GM21528 (cell line): ENCODE measurements at regions not wholly inside any gene's neighbourhood (a gene's known extent, or its start where the extent isn't known, plus 50 kb on each side); places are given as distances from the start of the nearest gene placed in this dataset.

Experiments used
- ATAC-seq: cut with Tn5 transposase; IDR thresholded peaks from one replicate; pipeline ENCODE4 v1.9.1; 2021; ENCODE audit warnings: mild to moderate bottlenecking, moderate library complexity; ENCODE audit not compliant: unreplicated experiment, low FRiP score

DNA sequence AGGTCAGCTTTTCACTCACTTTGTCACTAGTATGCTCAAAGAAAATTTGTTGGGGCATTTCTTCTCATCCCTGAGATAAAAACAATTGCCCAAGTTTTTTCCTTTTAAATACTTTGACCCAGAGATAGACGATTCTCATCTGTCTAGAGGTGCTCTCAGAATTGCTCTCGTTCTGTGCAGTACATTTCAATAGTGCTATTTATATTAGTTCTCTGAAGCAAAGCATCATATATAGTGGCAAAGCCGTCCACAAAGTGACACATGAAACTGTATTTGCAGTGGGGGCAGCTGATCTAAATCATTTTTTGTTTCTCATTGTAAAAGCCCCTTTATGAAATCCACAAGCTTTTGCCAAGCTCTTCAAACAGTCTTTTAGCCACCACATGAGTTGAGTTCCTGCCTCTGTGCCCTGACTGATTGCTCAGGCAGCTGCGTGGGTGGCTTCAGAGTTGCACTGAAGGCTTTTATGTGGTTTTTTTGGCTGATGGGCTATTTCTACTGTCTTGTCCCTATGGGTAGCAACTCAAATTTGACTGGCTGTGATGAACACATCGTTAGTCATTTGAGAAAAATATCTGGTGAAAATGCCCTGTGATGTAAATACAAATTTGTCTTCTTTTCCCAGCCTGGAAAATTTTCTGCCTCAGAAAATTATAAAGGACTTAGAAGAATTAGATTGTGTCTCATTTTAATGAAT, 119.1 kb upstream of the OTUD4 start:
- ATAC-seq = peak; percentile 79

DNA sequence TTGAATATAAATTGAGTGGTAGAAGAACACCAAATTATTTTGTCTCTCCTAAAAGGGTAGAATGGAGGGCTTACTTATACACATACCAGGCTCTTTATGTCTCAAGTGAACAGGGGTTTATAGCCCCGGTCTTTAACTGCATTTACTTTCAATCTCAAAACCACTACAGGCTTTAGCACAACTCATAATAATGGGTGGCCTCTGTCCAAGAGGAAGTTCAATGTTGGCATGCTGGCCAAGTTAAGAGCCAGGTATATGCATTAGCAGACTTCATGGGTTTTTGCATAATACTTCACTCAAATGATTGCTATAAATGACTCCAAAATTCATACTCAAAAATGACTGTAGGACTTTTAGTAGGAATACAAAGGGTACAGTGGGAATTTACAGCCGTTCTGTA, 118.5 kb upstream of the OTUD4 start:
- no peak for ATAC-seq

DNA sequence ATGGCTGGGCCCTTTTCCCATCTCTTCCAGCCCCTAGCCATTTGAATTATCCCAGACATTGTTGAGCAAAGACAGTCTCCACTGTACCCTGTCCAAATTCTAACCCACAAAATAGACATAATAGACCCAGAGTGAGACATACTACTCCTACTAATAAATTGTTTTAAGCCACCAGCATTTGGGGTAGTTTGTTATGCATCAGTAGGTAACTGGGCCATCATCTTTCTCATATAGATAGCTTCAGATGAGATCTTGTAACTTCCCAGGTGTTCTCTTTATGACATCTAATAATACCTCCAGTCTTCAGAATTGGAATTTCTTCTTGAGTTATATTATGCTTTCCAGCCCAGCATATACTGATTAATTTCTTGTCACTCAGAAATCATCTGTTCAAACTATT, 117.2 kb upstream of the OTUD4 start:
- ATAC-seq = no peak

DNA sequence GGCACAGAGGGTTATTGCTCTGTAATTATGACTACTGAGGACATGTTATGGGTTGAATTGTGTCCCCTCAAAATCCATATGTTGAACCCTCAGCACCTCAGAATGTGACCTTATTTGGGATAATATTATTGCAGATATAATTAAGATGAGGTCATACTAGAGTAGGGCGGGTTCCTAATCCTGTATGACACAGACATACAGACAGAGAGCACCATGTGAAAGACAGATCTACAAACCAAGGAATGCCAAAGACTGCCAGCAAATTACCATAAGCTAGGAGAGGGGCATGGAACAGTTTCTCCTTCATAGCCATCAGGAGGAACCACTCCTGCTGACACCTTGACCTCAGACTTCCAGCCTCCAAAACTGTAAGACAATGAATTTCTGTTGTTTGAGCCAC, 115.2 kb upstream of the OTUD4 start:
- ATAC-seq = no peak

DNA sequence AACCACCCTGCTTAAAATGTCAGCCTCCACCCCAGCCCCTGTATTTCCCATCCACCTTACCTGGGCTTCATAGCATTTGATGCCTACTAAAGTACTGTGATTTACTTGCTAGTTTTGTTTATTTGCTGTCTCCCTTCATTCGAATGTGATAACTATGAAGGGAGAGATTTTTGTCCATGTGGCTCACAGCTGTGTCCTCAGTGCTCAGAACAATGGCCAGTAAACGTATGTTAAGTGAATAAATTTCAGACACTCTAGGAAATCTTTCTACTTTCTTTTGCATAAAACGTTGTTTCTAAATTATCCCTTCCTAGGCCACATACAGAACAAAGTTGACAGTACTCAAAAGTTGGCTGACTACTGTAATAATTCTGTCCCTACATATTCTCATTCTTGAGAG, 114.7 kb upstream of the OTUD4 start:
- ATAC-seq = no peak

DNA sequence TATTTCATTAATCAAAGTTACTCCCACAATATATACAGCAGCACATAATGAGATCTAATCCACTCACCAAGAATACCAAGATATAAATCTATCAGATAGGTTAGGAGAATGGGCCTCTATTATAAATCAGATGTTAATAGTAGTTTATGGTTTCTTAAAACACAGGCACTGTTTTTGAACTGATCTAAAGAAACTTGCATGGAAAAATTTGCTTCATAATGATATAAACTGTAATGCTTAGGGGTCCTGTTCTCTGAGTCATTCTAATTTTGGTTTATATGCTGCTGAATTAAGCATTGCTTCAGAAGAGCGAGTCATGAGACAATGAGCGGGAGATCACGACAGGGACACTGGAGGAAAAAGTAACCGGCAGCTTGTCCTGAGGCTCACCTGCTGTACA, 113.3 kb upstream of the OTUD4 start:
- no peak for ATAC-seq

DNA sequence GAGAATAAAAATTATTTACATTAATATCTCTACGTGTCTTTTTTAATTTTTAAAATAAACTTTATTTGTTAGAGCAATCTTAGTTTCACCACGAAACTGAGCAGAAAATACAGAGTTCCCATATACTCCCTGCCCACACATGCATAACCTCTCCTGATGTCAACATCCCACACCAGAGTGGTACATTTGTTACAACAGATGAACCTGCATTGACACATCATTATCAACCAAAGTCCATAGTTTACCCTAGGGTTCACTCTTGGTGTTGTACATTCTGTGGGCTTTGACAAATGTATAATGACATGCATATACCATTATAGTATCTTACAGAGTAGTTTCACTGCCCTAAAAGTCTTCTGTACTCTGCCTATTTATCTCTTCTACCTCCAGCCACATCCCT, 110.6 kb upstream of the OTUD4 start:
- ATAC-seq = no peak

DNA sequence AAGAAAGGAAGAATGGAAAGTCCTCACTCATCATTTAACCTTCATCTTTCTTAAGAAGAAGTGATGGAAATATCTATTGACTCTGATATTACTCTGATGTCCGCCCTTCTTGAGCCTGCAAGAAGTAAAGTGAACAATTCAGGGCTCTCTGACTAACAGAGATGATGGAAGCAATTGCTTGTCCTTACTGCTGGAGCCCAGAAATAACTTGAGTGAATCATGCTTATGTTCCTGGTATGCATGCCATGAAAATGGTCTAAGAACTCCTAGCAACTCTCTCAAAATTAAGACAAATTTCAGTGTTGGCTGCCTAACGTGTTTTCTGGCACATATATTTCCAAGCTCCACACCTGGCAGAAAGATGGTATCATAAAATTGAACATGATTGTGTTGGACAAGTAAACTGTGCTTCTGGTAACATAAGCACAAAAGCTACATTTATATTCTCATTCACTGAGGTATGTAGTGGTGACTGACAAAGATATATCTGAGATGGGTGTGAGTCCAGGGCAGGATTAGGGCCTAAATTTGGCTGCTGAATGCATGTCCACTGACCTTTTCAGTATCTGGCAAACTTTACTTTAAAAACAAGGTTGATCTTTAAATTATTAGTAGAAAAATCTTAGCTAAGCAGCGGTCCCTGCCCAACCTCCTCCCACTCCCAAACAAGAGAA, 109.2 kb upstream of the OTUD4 start:
- no peak for ATAC-seq

DNA sequence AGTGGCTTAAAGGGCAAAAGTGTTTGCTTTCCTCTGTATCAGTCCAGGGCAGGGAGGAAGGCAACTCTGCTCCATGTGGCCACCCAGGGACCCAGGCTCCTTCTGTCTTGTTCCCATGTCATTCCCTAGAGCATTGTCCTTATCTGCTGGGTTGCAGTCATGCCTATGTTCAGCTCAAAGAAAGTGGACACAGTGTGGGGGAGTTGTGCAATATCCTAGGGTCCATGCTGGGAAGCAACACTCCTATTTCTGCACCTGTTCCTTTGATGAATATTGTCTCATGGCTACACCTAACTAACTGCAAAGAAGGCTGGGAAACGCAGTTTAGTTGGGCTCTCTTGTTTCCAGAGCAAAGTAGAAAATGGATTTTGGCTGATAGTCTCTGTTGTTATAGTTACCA, 107.0 kb upstream of the OTUD4 start:
- no peak for ATAC-seq

DNA sequence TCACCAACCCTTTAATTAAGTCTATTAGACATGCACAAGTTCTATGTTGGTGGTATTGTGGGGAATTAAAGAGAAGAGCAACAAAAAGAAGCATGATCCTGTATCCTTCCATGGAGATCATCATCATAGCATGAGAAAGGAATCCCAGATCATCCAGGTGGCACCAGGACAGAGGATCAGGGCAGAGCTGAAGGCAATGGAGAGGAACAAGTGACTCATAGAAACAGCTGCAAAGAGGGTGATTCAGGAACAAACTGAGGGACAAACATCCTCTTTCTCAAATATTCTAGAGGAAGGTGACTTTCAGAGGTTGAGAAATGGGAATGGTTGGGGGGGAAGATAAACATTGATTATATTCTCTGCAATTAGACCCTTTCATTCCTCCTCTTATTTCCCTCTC, 105.5 kb upstream of the OTUD4 start:
- ATAC-seq = no peak

DNA sequence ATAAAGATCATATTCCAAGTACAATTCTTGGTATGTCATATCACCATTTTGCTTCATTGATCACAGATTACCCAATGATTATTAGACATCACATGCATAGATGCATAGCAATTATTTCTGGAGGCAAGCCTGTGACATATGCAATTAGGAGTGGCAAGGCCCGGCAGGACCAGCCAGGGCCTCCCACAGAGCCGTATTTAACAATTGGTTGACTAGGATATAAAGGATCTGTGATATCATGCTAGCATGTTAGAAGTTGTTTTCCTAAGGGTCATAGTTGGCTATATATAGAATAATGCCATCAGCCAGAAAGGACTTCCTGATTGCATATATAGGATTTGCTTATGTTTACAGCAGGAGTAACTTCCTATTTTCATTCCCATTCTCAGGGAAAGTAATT, 103.5 kb upstream of the OTUD4 start:
- ATAC-seq = no peak

DNA sequence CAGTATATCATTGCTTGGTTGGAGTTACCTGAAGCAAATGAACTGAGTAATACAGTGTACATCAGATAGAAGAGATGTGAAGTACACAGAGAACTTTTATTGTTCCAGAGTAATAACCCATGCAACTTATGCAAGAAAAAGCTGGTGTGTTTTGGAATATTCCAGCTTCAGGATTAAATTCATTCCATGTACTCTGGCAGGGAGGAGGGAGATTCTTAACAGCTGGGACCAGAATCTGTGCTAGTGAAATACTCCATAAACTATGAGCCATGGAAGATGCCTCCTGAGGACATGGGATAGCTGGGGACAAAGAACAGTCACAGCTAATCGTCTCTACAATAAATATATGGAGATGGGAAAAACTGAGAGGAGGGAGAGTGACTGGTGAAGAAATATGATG, 101.6 kb upstream of the OTUD4 start:
- ATAC-seq = no peak

DNA sequence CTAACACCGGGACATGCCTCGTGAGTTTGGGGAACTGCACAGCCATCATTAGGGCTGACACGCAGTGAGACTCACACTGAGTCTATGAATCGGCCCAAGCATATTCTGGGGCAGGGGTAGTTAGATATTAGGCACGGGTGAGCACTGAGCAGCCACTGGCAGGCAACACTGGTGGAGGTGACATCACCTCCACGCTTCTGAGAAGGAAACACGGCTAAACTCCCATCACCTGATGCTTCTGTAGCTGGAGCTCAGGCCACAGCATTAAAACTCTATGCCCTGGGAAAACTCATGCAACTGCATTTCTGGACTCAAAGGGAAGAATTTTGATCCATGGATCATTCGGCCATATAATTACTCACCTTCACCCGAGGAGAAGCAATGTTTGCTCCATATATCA, 100.8 kb upstream of the OTUD4 start:
- ATAC-seq = no peak

DNA sequence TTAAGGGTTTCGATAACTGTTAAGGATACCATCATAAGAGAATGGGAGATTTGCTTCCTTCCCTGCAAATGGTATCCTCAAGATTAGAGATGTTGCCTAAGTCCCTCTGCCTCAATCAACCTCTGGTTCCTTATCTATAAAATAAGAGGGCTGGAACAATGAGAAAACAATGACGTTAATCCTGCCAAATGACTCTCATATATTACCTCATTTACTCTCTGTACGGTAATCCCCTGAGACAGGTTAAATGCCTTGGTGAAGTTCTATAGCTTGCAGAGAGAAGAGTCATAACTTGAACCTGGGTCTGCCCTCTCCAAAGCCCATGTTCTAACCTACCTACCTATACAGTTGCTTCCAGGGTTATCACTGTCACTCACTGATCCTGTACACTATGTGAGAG, 100.2 kb upstream of the OTUD4 start:
- no peak for ATAC-seq

DNA sequence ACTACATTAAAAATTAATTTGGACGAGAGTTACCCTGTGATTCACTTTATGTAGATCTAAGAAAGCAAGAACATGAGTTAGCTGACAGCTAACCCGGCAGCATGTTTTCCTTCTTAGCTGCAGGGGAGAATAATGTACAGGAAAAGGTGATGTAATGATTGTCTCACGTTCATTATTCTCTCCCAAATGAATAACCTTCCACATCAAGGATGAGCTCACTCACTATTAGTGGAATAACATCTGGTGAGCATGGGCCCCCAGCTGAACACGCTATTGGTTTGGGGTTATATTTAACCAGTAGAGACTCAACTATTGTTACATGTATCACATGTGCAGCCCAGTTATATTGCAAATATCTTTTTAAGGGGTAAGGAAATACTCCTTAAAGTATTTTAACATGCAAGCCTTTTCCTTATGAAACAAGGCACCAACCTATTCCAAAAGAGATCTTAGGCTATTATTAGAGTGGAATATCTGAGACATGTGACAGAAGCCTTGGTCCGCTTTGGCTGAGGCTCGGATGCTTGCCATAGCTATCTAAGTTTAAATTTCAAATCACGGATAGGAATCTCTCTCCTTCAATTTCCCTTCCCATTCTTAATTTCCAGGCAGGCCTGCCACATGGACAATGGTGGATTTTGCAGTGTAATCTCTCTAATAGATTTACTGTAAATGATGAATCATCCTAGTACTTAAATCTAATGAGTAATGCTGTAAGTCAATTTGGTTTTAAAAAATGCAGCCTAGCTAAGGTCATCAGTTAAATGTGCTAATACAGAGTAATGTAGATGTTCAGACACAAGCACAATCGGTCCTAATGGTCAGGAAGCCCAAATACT, 99.0 kb upstream of the OTUD4 start:
- no peak for ATAC-seq

DNA sequence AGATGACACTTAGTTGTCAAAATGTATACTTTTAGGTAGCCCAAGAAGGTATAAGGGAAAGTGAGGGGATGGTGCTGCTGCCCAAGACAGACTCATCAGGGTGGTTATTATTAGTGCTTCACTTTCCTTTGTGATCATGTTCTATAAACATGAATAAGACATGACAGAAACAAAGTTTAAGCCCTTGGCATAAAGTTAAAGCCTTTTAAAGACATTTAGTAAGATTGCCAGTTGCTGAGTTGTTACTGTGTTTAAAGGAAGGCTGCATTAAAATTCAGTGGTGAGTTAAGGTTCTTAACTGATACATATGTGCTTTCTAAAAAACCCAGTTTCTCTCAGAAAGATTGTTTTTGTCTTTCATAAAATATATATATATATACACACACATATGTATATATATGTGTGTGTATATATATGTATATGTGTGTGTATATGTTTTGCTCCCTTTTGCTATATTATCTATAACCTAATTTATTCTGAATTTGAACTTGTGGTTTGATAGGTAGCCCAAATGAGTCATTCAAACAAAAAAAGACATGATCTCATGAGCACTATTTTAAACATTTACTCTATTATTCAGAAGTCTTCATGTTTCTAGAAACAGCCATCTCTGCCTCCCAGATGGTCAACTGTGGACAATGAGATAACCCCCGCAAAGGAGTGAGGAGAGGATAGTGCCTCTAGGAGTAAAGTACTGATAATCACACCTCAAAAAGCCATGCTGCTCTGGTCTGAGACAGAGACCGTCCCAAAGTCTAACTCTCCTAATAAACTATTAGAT, 98.1 kb upstream of the OTUD4 start:
- ATAC-seq = no peak

DNA sequence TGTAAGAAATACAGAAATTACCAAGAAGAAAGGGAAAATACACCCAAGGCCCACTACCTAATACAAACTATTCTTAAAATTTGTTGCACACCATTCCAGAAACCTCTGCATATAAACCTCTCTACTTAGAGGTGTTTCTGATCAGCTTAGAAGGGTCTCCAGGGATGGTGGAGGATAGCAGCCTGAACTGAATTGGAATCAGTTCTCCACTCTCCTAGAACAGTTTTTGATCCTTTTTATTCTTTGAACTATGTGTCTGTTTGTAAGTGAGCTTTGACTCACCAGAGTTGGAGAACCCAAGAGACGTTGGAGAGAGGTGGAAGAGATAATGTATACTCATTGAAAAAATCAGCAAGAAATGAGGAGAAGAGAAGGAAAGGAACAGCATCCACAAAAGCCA, 96.6 kb upstream of the OTUD4 start:
- ATAC-seq = no peak

DNA sequence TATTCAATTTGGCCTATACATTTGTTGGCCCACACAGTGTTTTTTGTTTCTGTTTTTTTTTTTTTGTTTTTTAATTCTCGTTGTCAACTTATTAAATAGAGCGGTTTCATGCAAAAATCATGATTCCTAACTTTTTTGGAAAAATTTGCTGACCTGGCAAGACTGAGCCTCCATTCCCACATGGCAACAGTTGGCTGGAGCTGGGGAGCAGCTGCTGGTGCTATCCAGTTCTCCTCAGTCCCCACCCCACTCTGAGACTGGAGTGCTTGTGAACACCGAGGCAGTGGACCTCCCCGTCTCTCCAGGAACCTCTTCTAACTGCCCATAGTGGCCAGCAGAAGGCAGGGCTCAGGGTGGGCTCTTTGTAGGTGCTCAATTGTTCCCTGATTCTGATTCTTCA, 95.7 kb upstream of the OTUD4 start:
- ATAC-seq = no peak

DNA sequence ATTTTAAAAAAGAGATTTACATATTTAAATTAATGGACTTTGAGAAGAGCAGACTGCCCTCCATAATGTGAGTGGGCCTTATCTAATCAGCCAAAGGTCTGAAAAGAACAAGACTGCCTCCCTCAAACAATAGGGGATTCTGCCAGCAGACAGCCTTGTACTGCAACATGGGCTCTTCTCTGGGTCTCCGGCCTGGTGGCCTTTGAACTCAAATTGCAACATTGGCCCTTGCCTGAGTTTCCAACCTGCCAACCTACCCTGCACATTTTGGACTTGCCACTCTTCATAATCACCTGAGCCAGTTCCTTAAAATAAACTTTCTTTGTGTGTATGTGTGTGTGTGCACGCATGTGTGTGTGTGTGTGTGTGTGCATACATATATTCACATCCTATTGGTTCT, 90.8 kb upstream of the OTUD4 start:
- ATAC-seq = no peak

DNA sequence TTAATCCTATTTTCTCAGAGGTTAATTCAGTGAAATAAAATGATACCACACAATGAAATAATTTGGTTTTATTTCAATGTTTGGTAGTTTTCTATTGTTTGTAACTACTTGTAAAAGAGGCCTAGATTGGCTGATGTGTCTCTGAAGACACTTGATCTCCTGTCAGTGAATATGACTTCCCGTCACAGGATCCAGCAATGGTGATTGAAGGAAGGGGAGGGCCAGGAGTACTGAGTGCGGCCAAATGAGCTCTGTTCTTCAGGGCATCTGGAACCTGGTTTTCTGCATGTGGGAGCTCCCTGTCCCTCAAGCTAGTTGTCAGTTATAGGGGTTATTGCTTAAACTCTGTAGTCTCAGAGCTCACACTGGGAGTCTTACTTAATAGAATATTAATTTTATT, 86.5 kb upstream of the OTUD4 start:
- ATAC-seq = no peak

DNA sequence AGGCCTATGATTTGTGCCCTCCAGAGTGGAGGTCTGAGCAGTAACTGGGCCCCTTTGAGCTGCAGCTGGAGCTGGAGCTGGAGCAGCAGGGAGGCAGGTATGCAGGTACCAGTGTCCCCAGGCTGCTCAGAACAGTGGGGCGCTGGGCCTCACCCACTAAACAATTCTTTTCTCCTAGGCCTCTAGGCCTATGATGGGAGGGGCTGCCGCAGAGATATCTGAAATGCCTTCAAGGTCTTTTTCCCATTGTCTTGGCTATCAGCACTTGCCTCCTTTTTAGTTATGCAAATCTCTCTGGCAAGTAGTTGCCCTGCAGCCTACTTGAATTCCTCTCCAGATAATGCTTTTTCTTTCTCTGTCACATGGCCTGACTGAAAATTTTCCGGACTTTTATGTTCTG, 79.7 kb upstream of the OTUD4 start:
- ATAC-seq = no peak
